Esophagus muscularis mucosa (tissue), 4 donors: ENCODE measurements at regions not wholly inside any gene's neighbourhood (a gene's known extent, or its start where the extent isn't known, plus 50 kb on each side); places are given as distances from the start of the nearest gene placed in this dataset.

Source experiments
- DNase-seq: peaks from one replicate; pipeline ENCODE4 v3.0.0-alpha.2; 2017; ENCODE audit errors: extremely low spot score
- H3K27ac ChIP-seq, 4 donors: fragments of 200-600 bp; sonication (generic); replicated peaks in 1 of 4; 1 replicate in 3 of 4; 2 replicates in 1 of 4; pipeline ENCODE4 v1.5.1; 2016 to 2019; ENCODE audit warnings: mild to moderate bottlenecking in 1 of 4
- H3K27me3 ChIP-seq, 4 donors: fragments of 200-600 bp; sonication (generic); one replicate each; pipeline versions ENCODE4 v1.5.1 to v1.6.0; 2016 to 2019
- H3K36me3 ChIP-seq, 4 donors: fragments of 200-600 bp; sonication (generic); one replicate each; pipeline ENCODE4 v1.5.1; 2016 to 2019
- H3K4me1 ChIP-seq, 4 donors: fragments of 200-600 bp; sonication (generic); one replicate each; pipeline ENCODE4 v1.5.1; 2016 to 2019
- H3K4me3 ChIP-seq, 4 donors: fragments of 200-600 bp; sonication (generic); 1 replicate in 2 of 4; 2 replicates in 2 of 4; pipeline ENCODE4 v1.5.1; 2016 to 2019; ENCODE audit warnings: mild to moderate bottlenecking in 4 of 4, moderate library complexity in 1 of 4
- H3K9me3 ChIP-seq, 4 donors: fragments of 200-600 bp; sonication (generic); 1 replicate in 3 of 4; 2 replicates in 1 of 4; pipeline ENCODE4 v1.5.1; 2016 to 2019
- CTCF ChIP-seq, 3 experiments: fragments of 200-600 bp in 2 of 3; fragments of 450-650 bp in 1 of 3; sonication (generic) in 2 of 3; IDR thresholded peaks; one replicate each; pipeline ENCODE4 v1.5.1; 2017 to 2019; ENCODE audit warnings: antibody characterized with exemption in 3 of 3, mild to moderate bottlenecking in 2 of 3, moderate library complexity in 1 of 3
- EP300 ChIP-seq: sonication (generic); formaldehyde crosslinking; IDR thresholded peaks from one replicate; pipeline ENCODE4 v1.6.1; 2017; ENCODE audit warnings: antibody characterized with exemption
- POLR2A ChIP-seq: fragments of 450-650 bp; IDR thresholded peaks from one replicate; pipeline ENCODE4 v1.6.1; 2017; ENCODE audit warnings: antibody characterized with exemption, moderate library complexity, mild to moderate bottlenecking, low read depth
- POLR2AphosphoS5 ChIP-seq, 2 donors: sonication (generic); formaldehyde crosslinking; IDR thresholded peaks; one replicate each; pipeline ENCODE4 v1.6.1; 2017; ENCODE audit warnings: antibody characterized with exemption in 2 of 2
- WGBS: methylation state at CpG from one replicate; pipeline ENCODE4 v1.1.5; 2018; 5-methylcytosine and 5-hydroxymethylcytosine counted together
- intact Hi-C: fragments of 100-400 bp; cut with DNase I; formaldehyde crosslinking; loops from one replicate; pipeline ENCODE4 v1.15.1; 2023

GRCh38 chr5:101948615-101949014, 347.5 kb downstream of the SLCO4C1 start:
- WGBS, result 79% methylated on average over 1 of the region's 1 CpG
- TF ChIP-seq CTCF (IDR thresholded peaks at IDR 0.05), result no peak
- no peak for TF ChIP-seq EP300
- TF ChIP-seq POLR2AphosphoS5 (IDR thresholded peaks at IDR 0.05), result no peak
- no peak for TF ChIP-seq POLR2A
- no peak for DNase-seq
- intact Hi-C loops, result no loop called here
- Histone ChIP-seq H3K4me1 (no peaks in the 10 kb centered on the region), H3K36me3 (no peaks in the 10 kb centered on the region), H3K27ac (no peak overlapping the region), H3K27me3 (no peaks in the 10 kb centered on the region), H3K4me3 (no peak overlapping the region), H3K9me3 (no peaks in the 10 kb centered on the region)

- intact Hi-C loops, result no loop called here
- Histone ChIP-seq H3K27ac (no peak overlapping the region), H3K36me3 (no peaks in the 10 kb centered on the region), H3K4me1 (no peaks in the 10 kb centered on the region), H3K27me3 (no peaks in the 10 kb centered on the region), H3K9me3 (no peaks in the 10 kb centered on the region), H3K4me3 (no peak overlapping the region)
- DNase-seq, result no peak
- 40% methylated on average over 1 of the region's 1 CpG for WGBS
- TF ChIP-seq EP300 (no peak), POLR2AphosphoS5 (IDR thresholded peaks at IDR 0.05) (no peak), CTCF (IDR thresholded peaks at IDR 0.05) (no peak)
Measured at GRCh38 chr5:101943784-101944183, 352.3 kb downstream of the SLCO4C1 start.

- DNase-seq, result no peak
- intact Hi-C loops, result no loop called here
- Histone ChIP-seq H3K9me3 (no peaks in the 10 kb centered on the region), H3K4me3 (no peak overlapping the region), H3K27me3 (no peaks in the 10 kb centered on the region), H3K27ac (no peak overlapping the region), H3K36me3 (no peaks in the 10 kb centered on the region), H3K4me1 (no peaks in the 10 kb centered on the region)
- TF ChIP-seq CTCF (IDR thresholded peaks at IDR 0.05) (peak in 2 of 3 experiments; percentile 27 to 39), POLR2A (no peak)
- WGBS, result 55% methylated on average over 8 of the region's 8 CpGs
Measured at GRCh38 chr5:101942321-101942882, 353.7 kb downstream of the SLCO4C1 start.

GRCh38 chr5:101937041-101937440, 359.0 kb downstream of the SLCO4C1 start:
- Histone ChIP-seq H3K4me3 (no peak overlapping the region), H3K27ac (no peak overlapping the region), H3K4me1 (no peaks in the 10 kb centered on the region), H3K9me3 (no peaks in the 10 kb centered on the region), H3K27me3 (no peaks in the 10 kb centered on the region), H3K36me3 (no peaks in the 10 kb centered on the region)
- intact Hi-C loops, result no loop called here
- no peak for TF ChIP-seq POLR2AphosphoS5 (IDR thresholded peaks at IDR 0.05)
- TF ChIP-seq CTCF (IDR thresholded peaks at IDR 0.05), result no peak
- TF ChIP-seq POLR2A, result no peak
- TF ChIP-seq EP300, result no peak
- DNase-seq, result no peak
- 92% methylated on average over 2 of the region's 2 CpGs for WGBS

- Histone ChIP-seq H3K27ac (no peak overlapping the region), H3K9me3 (no peaks in the 10 kb centered on the region), H3K27me3 (no peaks in the 10 kb centered on the region), H3K4me3 (no peak overlapping the region), H3K36me3 (no peaks in the 10 kb centered on the region), H3K4me1 (no peaks in the 10 kb centered on the region)
- no peak for DNase-seq
- TF ChIP-seq CTCF (IDR thresholded peaks at IDR 0.05) (no peak), POLR2A (no peak), EP300 (no peak), POLR2AphosphoS5 (IDR thresholded peaks at IDR 0.05) (no peak)
- intact Hi-C loops, result no loop called here
Measured at GRCh38 chr5:101935086-101935485, 361.0 kb downstream of the SLCO4C1 start.
